ENCODE measurements at regions not wholly inside any gene's neighbourhood (a gene's known extent, or its start where the extent isn't known, plus 50 kb on each side); places are given as distances from the start of the nearest gene placed in this dataset.

DNA sequence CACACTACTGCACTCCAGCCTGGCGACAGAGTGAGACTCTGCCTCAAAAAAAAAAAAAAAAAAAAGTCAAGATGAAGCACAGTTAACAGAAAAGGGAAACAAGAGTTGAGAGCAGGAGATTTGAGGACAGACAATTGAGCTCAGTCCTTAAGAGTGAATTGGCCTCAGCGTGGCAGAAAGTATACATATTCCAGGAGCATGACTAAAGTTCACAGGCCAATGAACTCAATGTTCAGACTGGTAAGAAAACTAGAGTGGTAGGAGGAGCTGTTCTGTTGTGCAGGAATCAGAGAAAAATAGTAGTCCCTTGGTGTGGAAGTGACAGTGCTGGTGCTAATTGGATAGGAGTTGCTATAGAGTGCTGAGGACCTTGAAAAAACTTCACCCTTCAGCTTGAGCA, 60.0 kb downstream of the NRN1 start:
- DNase-seq: no peak

DNA sequence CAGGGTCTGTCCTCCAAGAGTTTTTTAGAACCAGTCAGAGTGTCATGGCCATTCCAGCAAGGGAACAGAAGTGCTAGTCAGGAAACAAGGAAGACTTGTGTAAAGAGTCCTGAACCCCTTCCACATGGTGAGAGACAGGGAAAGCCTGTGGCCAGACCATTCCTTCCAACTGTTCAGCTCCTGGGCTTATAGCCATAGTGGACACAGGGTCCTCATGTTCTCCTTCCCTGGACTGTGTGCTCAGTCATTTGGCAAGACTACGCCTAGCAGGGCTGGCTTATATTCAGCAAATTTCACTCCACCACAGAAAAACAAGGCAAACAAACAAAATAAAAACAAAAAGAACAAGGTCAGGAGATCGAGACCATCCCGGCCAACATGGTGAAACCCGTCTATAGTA, 60.5 kb downstream of the NRN1 start:
- DNase-seq: peak in 16 of 58 donors; percentile 1 to 55 (median 16)

DNA sequence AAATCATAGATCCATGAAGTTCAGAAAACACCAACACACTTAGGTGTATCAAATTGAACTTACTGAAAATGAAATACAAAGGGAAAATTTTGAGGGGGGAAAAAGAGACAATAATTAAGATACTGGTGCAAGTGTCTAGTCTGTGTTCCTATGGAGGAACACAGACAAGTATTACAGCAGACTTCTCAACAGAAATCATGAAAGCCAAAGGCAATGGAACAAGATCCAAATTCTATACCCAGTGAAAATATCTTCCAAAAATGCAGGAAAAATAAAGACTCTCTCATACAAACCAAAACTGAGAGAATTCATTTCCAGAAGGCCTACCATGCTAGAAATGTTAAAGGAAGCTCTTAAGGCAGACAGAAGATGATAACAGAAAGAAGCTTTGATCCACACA, 63.1 kb downstream of the NRN1 start:
- DNase-seq: no peak

DNA sequence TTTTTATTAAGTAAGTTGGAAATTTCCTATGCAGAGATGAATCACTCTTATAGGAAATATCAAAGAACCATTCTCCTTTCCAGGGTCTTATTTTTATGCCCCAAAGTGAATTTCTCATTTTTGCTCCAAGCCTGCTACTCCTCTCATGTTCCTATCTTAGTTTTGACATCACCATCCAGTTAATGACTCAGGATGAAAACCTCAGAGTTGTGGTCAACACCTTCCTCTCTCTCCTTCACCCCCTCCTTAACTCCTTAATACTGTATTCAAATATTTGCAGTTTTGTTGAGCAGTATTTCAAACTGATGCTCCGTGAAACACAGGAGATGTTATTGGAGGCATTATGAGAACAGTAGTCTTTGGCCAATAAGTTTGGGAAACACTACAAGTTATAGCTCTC, 64.1 kb downstream of the NRN1 start:
- no peak for DNase-seq

DNA sequence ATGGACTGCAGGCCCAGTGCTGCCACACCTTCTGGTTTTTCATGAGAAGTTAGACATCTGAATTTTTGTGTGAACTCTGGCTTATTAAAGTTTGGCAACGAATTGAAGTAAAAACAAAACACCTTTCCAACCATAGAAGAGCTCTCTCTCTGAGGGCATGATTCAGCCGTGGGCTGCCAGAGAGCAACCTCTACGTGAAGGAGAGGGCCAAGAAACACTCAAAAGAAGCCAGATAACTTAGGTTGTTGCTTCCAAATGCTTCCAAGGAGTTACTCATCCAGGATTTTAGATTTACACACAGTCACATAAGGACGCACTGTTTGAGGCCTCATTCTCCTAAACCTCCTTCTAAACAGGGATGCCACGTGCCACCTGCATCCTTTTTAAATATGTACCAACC, 65.5 kb downstream of the NRN1 start:
- DNase-seq: no peak

DNA sequence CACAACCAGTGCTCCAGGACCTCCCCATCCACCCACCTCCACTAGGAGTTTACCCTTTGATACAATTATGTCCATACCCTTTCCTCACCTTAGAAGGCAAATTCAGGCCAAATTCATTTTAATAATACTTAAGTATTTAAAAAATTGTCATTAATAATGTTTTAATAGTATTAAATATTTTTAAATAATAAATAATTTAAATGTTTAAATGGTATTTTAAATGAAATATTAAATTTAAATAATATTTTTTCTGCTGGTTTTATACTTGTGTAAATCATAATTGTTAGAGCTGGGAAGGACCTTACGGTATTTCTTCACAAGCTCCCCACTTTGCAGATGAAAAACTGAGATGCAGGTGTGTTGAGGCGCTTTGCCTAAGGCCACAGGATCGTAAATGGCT, 67.8 kb downstream of the NRN1 start:
- DNase-seq: no peak

DNA sequence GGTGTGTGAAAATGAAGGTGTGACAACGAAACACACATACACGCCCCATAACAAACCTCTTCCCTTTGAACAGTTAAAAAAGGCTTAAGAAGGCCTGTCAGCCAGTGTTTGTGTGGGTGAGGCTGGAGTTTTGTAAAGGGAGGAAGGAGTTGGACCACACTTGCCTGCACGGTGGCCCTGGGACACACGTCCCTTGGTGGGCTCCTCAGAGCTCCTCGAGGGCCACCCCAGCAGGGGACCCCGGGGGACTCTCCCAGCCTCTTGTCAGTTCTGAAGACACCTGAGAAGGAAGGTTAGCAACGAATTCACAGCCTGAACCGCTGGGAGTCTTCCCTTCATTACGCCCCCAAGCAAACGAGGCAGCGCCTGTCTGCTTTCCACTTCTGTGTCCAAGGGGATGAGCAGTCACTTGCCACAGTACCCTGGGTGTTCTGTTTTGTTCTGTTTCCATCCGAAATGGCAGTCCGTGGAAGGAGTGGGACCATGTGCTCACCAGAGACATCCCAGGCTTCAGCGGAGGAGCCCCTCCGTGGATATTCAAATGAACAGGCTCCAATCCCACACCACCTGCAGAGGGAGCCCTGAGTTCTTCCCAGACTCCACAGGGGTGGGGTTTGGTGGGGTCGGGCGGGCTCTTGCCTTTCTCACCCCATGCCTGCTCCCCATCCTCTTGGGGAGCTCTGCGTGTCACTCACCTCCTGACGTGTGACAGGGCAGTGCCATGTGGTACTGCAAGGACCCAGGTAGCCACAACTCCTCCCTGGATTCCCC, 68.6 kb downstream of the NRN1 start:
- DNase-seq: no peak

DNA sequence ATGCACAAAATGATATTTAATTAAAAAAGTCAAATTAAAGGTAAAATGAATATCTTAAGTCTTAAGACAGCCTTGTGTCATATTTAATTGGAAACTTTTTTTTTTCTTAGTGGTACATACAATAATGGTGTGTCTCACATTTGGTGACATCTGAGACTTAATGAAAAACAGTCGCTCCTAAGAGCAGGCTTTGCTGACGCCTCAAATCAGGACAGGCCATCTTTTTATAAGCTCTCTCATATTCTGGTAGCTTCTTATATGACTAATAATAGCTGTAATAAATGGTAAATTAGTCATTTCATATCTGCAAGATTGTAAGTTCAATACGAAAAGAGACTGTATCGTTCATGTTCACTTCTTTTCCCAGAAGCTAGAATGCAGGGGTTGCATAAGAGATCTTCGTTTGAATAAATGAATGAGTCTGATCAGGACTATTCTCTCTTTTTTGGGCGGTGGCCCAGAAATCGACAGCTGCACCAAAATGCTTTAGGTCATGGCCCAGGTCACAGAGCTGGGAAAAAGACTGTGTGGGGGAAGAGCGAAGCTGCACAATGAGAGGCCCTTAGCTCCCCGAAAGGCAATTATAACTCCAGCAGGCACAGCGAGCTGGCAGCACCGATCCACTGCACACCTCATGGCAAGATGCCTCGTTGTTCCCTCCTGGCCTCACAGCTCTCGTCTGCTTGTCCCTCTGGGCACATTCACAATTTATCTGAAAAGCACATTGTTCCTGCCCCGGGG, 69.4 kb downstream of the NRN1 start:
- peak in 5 of 58 donors; percentile 8 to 25 (median 8) for DNase-seq

DNA sequence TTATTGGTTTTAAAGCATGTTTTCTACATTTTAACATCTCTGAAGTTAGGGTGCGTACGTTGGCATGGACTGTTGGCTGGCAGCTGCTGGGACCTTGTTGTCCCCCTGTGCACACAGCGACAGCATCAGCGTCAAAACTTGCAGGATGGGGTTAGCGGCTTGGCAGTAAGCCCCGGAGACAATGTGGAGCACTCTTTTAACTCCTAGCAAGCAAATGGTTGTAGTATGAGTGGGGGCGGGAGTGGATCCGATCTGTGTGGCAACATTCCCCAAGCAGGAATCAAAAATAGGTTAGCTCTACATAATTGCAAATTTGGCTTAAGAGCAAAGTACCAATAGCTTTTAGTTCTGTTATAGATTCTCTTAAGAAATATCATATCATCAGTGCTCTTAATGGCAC, 70.1 kb downstream of the NRN1 start:
- peak in 3 of 58 donors; percentile 1 to 9 (median 7) for DNase-seq

DNA sequence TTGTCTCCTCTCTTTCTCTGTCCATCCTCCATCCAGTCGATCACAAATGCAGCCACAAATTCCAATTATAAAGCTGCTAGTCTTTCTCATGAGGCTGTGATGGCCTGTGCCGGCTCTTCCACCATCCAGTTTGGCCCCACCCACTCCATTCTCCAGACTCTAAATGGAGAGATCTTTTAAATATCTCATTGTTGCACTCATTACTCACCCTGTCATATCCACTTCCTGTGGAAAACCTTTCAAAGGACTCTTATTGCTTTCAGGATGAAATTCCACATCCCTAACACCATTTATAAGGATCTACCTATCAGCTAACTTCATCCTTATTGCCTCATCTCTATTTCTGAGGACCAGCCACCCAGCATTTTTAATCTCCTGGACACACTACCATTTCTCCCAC, 70.6 kb downstream of the NRN1 start:
- DNase-seq: no peak

DNA sequence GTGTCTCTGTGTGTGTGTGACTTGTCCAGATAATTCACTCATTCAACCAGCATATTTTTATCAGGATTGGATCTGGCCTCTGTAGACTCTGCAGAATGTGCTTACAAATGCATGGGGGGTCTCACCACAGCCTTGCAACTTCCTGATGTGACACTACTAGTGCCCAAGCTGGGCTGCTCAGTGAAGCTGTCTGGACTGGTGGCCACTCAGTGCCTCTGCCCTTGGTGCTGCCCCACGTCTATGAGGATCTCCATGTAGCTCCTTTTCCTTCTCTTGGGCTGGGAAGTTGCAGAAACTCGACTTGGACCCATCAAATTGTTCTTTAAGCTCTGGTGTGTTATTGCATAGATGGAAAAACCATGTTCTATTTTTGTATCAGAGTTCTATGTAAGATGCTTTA, 75.8 kb downstream of the NRN1 start:
- no peak for DNase-seq

DNA sequence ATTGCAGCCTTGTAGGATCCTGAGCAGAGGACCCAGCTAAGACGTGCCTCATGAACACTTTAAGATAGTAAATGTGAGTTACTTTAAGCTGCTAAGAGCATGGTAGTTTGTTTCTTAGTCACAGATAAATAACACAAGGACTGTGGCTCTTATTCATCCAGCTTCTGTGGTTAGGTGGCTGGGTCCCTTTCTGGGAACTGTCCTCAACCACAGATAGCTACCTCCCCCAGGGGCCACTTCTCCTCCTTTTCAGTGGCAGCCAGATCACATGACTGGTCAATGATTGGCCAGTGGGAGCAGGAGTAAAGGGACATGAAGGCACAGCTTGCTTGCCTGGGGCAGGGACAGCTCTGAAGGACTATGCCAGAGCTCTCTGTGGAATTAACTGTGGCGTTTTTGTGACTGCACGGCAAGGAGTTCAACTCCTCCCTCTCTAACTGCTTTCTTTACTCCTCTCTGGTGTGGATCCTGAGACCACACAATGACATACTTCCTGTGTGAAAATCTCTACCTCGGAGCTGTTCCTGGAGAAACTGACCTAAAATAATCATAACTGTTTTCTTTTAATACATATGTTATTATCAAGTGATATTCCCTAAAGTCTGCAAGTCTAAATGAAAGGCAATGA, 76.5 kb downstream of the NRN1 start:
- DNase-seq: no peak

DNA sequence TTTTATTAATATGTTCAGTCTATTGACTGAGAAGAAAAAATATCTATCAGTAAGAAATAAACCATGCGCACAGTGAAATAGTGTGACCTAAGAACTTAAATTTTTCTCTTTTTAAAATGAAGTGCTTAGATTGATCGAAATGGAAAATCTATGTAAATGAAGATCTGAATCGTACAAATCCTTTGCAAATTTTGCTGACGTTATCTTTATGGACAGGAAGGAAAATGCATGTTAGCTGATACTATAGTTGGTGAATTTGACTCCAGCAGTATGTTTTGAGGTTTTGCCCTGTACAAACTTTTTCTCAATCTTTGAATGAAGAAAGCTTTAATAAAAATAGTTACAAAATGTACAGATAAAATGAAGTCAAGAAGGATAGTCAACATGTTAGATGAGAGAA, 82.9 kb downstream of the NRN1 start:
- DNase-seq: no peak

DNA sequence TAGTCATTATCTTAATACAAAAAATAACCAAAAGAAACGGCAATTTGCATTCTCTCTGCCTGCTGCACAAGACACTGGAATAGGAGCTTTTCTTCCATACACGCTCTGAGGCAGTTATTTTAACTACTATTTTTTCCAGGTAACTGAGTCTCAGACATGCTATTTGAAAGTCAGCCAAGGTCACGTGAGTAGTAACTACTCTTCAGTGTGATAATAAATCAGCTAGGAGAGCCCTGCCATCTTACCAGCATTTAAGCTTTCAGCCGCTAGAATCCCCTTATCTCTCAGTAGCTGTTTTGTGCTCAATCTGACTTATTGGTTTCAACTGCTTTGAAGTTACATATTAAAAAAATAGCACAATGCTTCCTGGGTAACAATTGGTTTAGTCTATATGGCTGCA, 84.5 kb downstream of the NRN1 start:
- DNase-seq: no peak

DNA sequence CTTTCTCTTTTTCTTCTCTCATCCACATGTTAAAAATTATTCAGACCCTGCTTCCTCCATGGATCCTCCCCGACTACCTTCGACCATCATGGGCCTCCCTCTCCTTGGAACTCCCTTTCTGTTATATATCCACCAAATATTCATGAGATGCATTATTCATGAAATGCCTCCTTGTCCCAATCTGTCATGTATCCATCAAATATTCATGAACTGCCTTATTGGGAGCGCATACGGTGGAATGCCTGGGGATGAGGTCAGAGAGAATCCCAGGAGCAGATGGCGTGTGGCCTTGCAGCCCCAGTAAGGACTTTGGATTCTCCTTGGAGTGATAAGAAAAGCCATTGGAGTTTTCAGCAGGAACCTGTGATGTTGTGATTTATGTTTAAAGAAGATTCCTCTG, 97.0 kb downstream of the NRN1 start:
- no peak for DNase-seq

DNA sequence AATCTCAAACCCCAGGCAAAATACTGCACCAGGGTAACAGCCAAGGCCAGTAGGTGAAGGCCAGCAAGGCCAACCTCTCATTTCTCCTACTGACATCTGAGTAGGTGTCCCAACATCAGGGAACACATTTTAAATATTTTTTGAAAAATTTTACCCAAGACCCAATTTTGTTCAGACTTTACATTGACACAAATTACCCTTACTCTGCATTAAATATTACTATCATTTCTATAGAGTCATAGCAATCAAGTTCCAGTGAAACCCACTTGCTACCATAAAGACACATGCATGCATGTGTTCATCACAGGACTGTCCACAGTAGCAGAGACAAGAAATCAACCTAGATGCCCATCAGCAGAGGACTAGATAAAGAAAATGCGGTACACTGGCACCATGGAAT, 99.9 kb downstream of the NRN1 start:
- no peak for DNase-seq

DNA sequence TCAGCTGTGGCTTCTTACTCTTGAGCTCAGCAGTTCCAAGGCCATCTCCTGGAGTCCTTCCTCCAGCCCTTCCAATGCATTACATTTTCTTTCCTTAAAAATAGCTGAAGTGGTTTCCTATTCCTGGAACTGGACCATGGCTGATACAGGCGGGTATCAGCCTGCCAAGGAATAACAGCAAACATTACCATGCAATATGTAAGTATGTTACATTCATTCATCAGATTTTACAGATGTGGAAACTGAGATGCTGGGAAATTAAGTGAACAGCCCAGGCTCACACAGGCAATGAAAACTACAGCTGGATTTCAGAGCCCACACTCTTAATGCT, 100.4 kb downstream of the NRN1 start:
- no peak for DNase-seq

DNA sequence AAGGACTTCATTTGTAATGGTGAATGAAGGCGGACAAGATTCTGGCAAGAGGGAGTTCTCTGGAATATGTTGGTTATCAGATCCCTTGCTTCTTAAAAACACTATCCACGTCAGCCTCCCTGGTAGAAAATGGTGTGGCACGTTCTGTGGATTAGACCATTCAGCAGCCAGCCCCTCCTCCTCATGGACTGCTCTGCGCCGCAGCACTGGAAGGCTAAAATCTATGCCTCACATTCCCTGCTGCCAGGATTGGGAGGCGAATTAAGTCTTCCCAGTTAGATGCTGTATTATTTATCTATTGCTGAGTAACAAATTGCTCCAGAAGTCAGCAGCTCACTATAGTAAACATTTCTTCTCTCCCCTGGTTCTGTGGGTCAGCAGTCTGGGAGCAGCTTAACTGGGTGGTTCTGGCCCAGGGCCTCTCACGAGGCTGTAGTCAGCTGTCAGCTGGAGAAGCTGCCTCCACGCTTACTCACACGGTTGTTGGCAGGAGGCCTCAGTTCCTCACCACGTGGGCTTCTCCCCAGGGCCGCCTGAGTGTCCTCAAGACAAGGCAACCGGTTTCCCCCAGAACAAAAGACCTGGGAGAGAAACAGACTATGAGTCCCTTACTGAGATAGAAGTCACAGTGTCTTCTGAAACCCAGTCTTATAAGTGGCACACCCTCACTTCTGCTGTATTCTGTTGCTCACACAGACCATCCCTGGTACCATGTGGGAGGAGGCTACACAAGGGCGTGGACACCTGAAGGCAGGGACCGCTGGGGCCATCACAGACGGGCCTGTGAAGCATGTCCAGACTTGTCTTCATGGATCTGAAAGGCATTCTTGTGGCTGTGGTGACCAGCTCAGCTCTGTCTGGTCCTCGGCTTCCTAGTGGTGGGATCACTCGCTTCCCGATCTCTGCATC, 101.0 kb downstream of the NRN1 start:
- peak in 54 of 58 donors; percentile 2 to 74 (median 40) for DNase-seq

DNA sequence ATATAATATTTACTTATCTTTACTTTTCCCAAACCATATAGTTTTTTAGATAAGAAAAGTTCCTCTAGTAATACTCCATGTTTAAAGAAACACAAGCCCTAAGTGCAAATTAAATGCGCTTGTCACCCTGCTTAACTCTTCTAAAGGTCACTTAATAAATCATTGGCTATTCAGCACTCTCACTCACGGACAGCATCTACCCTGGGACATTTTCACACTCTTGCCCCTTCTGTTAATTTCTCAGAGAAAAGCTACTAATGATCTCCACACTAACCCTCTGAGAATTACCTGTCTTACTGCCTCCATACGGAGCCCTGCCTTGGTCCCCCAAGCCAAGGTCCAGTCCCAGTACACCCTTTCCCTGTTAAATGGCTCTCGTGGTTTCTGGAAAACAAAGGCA, 102.2 kb downstream of the NRN1 start:
- DNase-seq: no peak

DNA sequence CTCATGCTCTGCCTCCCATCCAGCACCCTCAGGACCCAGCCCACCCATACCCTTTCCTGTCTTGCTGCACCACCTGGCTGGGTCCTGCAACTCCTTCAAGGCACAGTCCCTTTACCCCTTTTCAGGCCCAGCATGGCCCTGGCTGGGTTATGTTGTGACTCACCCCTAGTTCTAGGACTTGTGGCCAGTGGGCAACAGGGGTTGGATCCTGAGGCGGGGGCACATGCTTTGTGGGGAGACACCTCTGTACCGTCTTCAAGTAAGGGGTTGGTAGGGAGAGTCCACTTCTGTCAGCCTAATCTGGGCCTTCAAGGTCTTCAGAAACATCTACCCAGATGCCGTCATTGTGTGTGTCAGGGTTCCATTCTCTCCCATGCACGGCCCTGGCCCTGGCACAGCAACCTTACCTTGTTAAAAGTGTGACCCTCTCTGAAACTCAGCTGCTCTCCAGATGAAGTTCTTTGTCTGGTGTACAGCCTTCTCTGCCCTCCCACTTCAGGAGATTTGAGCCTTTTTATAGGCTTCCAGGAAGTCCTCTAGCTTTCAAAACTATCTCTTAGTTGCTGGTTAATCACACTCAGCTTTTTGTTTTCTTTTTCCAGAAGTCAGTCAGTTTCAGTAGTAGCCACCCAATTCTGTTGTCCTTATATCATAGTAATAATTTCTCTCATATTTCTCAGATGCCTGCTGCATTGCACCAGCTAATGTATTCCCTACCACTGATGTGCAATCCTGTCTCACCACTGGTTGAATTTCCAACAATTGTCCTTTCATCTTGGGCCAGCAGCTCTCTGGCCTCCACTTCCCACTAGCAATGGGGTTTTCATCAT, 107.3 kb downstream of the NRN1 start:
- DNase-seq: no peak

DNA sequence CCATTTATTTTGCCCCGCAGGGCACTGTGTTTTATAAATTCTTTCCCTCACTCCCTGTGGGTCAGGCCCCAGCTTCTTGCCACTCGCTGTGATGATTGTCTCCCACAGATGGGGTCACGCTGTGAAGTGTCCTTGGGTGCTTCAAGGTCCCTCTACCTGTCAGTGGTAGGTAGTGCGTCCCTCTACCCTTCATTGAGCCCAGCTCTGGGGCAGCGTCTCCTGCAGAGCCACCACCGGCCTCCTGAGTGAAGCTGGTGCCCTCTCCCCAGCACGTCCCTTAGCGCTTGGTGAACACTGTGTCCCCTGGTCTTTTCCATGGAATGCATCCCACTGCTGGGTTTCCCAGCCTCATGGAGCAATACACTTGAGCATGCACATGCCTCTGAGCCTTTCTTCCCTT, 108.2 kb downstream of the NRN1 start:
- DNase-seq: no peak
